CD14-positive monocyte (primary cell): ENCODE measurements at regions not wholly inside any gene's neighbourhood (a gene's known extent, or its start where the extent isn't known, plus 50 kb on each side); places are given as distances from the start of the nearest gene placed in this dataset.

Experiments used
- DNase-seq, 3 donors: peaks; one replicate each; pipeline ENCODE4 v3.0.0-alpha.2; 2011 to 2022
- H2AFZ ChIP-seq: 2 replicates; pipeline ENCODE4 v1.6.0; 2012; ENCODE audit warnings: mild to moderate bottlenecking, low read depth, low read length, inconsistent platforms; ENCODE audit not compliant: insufficient read depth, poor library complexity, severe bottlenecking
- H3K27ac ChIP-seq, 2 donors: 1 replicate in 1 of 2; 2 replicates in 1 of 2; pipeline ENCODE4 v1.5.1; 2012 to 2013; ENCODE audit warnings: low read length in 2 of 2, control low read depth in 1 of 2, inconsistent platforms in 1 of 2, low read depth in 1 of 2, mild to moderate bottlenecking in 1 of 2
- H3K27me3 ChIP-seq, 2 donors: one replicate each; pipeline versions ENCODE4 v1.6.0 to v1.6.1; 2011 to 2013; ENCODE audit warnings: low read length in 2 of 2; ENCODE audit not compliant: control insufficient read depth in 2 of 2, insufficient read depth in 2 of 2
- H3K36me3 ChIP-seq, 2 donors: replicated peaks in 1 of 2; 1 replicate in 1 of 2; 2 replicates in 1 of 2; pipeline versions ENCODE4 v1.5.1 to v1.6.1; 2012 to 2013; ENCODE audit warnings: low read length in 2 of 2, control low read depth in 1 of 2, inconsistent platforms in 1 of 2, mild to moderate bottlenecking in 1 of 2; ENCODE audit not compliant: insufficient read depth in 2 of 2, control insufficient read depth in 1 of 2
- H3K4me1 ChIP-seq, 2 donors: 1 replicate in 1 of 2; 2 replicates in 1 of 2; pipeline versions ENCODE4 v1.5.1 to v1.6.1; 2012 to 2013; ENCODE audit warnings: low read length in 2 of 2, control low read depth in 1 of 2, inconsistent platforms in 1 of 2, mild to moderate bottlenecking in 1 of 2, moderate library complexity in 1 of 2; ENCODE audit not compliant: insufficient read depth in 2 of 2, control insufficient read depth in 1 of 2
- H3K4me2 ChIP-seq: replicated peaks from 2 replicates; pipeline ENCODE3; 2012; ENCODE audit warnings: low read length, moderate library complexity, mild to moderate bottlenecking; ENCODE audit not compliant: poor library complexity, severe bottlenecking; ENCODE audit errors: extremely low read depth
- H3K4me3 ChIP-seq, 3 experiments: fragments of 200-600 bp in 1 of 3; sonication (generic) in 1 of 3; replicated peaks in 1 of 3; 1 replicate in 2 of 3; 2 replicates in 1 of 3; pipeline ENCODE4 v1.5.1; 2011 to 2013; ENCODE audit warnings: low read length in 3 of 3, mild to moderate bottlenecking in 3 of 3, control low read depth in 2 of 3, low read depth in 2 of 3, inconsistent platforms in 1 of 3, moderate library complexity in 1 of 3
- H3K79me2 ChIP-seq: 2 replicates; pipeline ENCODE4 v1.6.0; 2012; ENCODE audit warnings: mild to moderate bottlenecking, control low read depth, inconsistent platforms, low read length, moderate library complexity; ENCODE audit not compliant: insufficient read depth
- H3K9ac ChIP-seq: 2 replicates; pipeline ENCODE4 v1.6.0; 2017; ENCODE audit warnings: low read length, mild to moderate bottlenecking; ENCODE audit not compliant: insufficient read depth, poor library complexity, severe bottlenecking
- H3K9me3 ChIP-seq, 2 donors: replicated peaks in 1 of 2; 1 replicate in 1 of 2; 2 replicates in 1 of 2; pipeline versions ENCODE4 v1.5.1 to v1.6.1; 2012 to 2013; ENCODE audit warnings: low read length in 2 of 2, control low read depth in 1 of 2; ENCODE audit not compliant: control insufficient read depth in 1 of 2, insufficient read depth in 1 of 2
- H4K20me1 ChIP-seq: 2 replicates; pipeline ENCODE4 v1.6.0; 2012; ENCODE audit warnings: mild to moderate bottlenecking, low read length, control low read depth, moderate library complexity; ENCODE audit not compliant: insufficient read depth
- H3K27ac Mint-ChIP-seq, 7 donors: one replicate each; pipeline ENCODE4 v1.8.0; 2020; ENCODE audit warnings: mild to moderate bottlenecking in 7 of 7, mixed read lengths in 7 of 7, moderate library complexity in 6 of 7, inconsistent platforms in 2 of 7
- H3K27me3 Mint-ChIP-seq, 3 donors: one replicate each; pipeline ENCODE4 v1.8.0; 2021 to 2022; ENCODE audit warnings: low read depth in 3 of 3, mild to moderate bottlenecking in 3 of 3, mixed read lengths in 3 of 3, moderate library complexity in 3 of 3, inconsistent platforms in 1 of 3
- H3K36me3 Mint-ChIP-seq, 2 donors: one replicate each; pipeline ENCODE4 v1.8.0; 2020; ENCODE audit warnings: mixed read lengths in 2 of 2, inconsistent platforms in 1 of 2, mild to moderate bottlenecking in 1 of 2
- H3K4me1 Mint-ChIP-seq: one replicate; pipeline ENCODE4 v1.8.0; 2020; ENCODE audit warnings: mild to moderate bottlenecking, mixed read lengths
- H3K4me3 Mint-ChIP-seq, 2 donors: one replicate each; pipeline ENCODE4 v1.8.0; 2020; ENCODE audit warnings: mild to moderate bottlenecking in 2 of 2, mixed read lengths in 2 of 2, moderate library complexity in 1 of 2
- H3K9me3 Mint-ChIP-seq, 7 donors: one replicate each; pipeline ENCODE4 v1.8.0; 2020 to 2022; ENCODE audit warnings: mixed read lengths in 7 of 7, mild to moderate bottlenecking in 6 of 7, moderate library complexity in 6 of 7, inconsistent platforms in 2 of 7
- WGBS: methylation state at CpG from one replicate; pipeline ENCODE4 v1.1.5; 2013; ENCODE audit warnings: missing lambda C conversion rate; ENCODE audit not compliant: insufficient coverage; 5-methylcytosine and 5-hydroxymethylcytosine counted together
- intact Hi-C, 2 donors: fragments of 100-400 bp; cut with micrococcal nuclease; formaldehyde crosslinking; loops; one replicate each; pipeline versions ENCODE4 v1.15.0 to v1.15.1; 2023
- TF ChIP-seq, protein P1 (sequence below): fragments of 200-600 bp; IDR thresholded peaks from one replicate; pipeline ENCODE4 v1.8.0; 2022; ENCODE audit warnings: antibody characterized with exemption, mild to moderate bottlenecking

DNA sequence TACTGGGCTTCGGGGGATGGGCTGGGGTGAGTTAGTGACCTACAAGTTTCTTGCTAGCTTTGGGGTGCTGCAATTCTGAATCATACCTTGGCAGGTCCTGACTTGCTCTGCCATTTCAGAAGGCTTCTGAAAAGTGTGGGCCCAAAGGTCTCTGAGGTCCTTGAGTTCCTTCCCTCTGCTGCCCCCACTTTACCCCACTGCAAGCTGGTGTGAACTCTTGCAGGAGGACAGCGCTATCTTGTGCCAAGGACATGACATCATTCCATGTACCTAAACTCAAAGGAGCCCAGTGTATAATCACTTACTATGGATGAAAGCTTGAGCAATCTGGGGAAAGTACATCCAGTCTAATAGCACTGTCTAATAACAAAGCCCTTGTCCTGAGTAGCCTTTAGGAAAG is 157.4 kb downstream of the RMI1 start:
- Mint-ChIP-seq H3K9me3 (peaks cover 0 to 6% (median 0%) of the 10 kb centered on the region in 7 donors), H3K4me1 (peaks cover 20% of the 10 kb centered on the region), H3K4me3 (no peak overlapping the region), H3K27me3 (peaks cover 29 to 42% (median 35%) of the 10 kb centered on the region in 3 donors), H3K27ac (no peak overlapping the region), H3K36me3 (peaks cover 0 to 3% of the 10 kb centered on the region in 2 donors)
- H4K20me1 ChIP-seq = no peaks in the 10 kb centered on the region
- H3K36me3 ChIP-seq = no peaks in the 10 kb centered on the region
- no peaks in the 10 kb centered on the region for H3K9me3 ChIP-seq
- no peak for DNase-seq
- TF ChIP-seq, protein P1, sequence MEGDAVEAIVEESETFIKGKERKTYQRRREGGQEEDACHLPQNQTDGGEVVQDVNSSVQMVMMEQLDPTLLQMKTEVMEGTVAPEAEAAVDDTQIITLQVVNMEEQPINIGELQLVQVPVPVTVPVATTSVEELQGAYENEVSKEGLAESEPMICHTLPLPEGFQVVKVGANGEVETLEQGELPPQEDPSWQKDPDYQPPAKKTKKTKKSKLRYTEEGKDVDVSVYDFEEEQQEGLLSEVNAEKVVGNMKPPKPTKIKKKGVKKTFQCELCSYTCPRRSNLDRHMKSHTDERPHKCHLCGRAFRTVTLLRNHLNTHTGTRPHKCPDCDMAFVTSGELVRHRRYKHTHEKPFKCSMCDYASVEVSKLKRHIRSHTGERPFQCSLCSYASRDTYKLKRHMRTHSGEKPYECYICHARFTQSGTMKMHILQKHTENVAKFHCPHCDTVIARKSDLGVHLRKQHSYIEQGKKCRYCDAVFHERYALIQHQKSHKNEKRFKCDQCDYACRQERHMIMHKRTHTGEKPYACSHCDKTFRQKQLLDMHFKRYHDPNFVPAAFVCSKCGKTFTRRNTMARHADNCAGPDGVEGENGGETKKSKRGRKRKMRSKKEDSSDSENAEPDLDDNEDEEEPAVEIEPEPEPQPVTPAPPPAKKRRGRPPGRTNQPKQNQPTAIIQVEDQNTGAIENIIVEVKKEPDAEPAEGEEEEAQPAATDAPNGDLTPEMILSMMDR = no peak
- WGBS = no CpG with 5 or more reads among the region's 2 CpGs
- H3K27ac ChIP-seq = no peak overlapping the region
- peaks cover 15 to 17% of the 10 kb centered on the region in 2 donors for H3K4me1 ChIP-seq
- H3K9ac ChIP-seq = no peak overlapping the region
- no peak overlapping the region for H2AFZ ChIP-seq
- H3K4me2 ChIP-seq = no peak overlapping the region
- no peak overlapping the region for H3K4me3 ChIP-seq
- H3K27me3 ChIP-seq = peaks cover 29 to 32% of the 10 kb centered on the region in 2 donors
- no peaks in the 10 kb centered on the region for H3K79me2 ChIP-seq
- intact Hi-C loops = no loop called here

DNA sequence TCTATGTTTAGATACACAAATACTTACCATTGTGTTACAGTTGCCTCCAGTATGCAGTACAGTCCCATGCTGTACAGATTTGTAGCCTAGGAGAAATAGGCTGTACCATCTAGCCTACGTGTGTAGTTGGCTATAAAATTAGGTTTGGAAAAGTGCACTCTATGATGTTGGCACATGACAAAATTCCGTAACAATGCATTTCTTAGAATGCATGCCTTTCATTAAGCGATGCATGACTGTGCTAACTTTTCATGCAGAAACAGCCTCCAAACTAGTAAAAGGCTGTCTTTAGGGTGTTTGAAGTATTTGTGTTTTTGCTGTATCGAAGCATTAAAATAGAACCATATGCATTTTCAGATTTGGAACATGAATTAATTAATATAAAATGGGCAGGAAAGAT is 157.9 kb downstream of the RMI1 start:
- intact Hi-C loops = no loop called here
- Mint-ChIP-seq H3K9me3 (peaks cover 0 to 6% (median 0%) of the 10 kb centered on the region in 7 donors), H3K4me1 (peaks cover 20% of the 10 kb centered on the region), H3K4me3 (no peak overlapping the region), H3K27me3 (peaks cover 29 to 42% (median 35%) of the 10 kb centered on the region in 3 donors), H3K27ac (no peak overlapping the region), H3K36me3 (peaks cover 0 to 3% of the 10 kb centered on the region in 2 donors)
- Histone ChIP-seq H3K9ac (no peak overlapping the region), H3K36me3 (no peaks in the 10 kb centered on the region), H3K4me3 (no peak overlapping the region), H3K27ac (no peak overlapping the region), H4K20me1 (no peaks in the 10 kb centered on the region), H2AFZ (no peak overlapping the region), H3K27me3 (peaks cover 29 to 36% of the 10 kb centered on the region in 2 donors), H3K4me1 (peaks cover 15 to 17% of the 10 kb centered on the region in 2 donors), H3K4me2 (no peak overlapping the region), H3K79me2 (no peaks in the 10 kb centered on the region), H3K9me3 (no peaks in the 10 kb centered on the region)
- 100% methylated on average over 1 of the region's 4 CpGs for WGBS
- no peak for DNase-seq
- TF ChIP-seq, protein P1 = no peak
